GM10266 (cell line): ENCODE measurements at regions not wholly inside any gene's neighbourhood (a gene's known extent, or its start where the extent isn't known, plus 50 kb on each side); places are given as distances from the start of the nearest gene placed in this dataset.
"Not testable (repeated sequence)": the region's sequence is repeated elsewhere in the genome, so short reads cannot be mapped to it uniquely, and the experiment has no call there.

ENCODE experiments used
- DNase-seq: peaks from one replicate; pipeline ENCODE4 v3.0.0; 2012; ENCODE audit errors: extremely low spot score
- CTCF ChIP-seq: IDR thresholded peaks from 2 replicates; pipeline ENCODE4 v1.5.1; 2012; ENCODE audit warnings: mild to moderate bottlenecking, low read depth; ENCODE audit not compliant: control insufficient read depth, insufficient read depth; ENCODE audit errors: missing control alignments

- no peak for DNase-seq
- no peak for TF ChIP-seq CTCF
These were observed 52.0 kb upstream of the LRIG1 start for GRCh38 chr3:66552846-66553245.

- no peak for TF ChIP-seq CTCF
- no peak for DNase-seq
These were observed 52.8 kb upstream of the LRIG1 start for GRCh38 chr3:66553441-66554113.

DNA sequence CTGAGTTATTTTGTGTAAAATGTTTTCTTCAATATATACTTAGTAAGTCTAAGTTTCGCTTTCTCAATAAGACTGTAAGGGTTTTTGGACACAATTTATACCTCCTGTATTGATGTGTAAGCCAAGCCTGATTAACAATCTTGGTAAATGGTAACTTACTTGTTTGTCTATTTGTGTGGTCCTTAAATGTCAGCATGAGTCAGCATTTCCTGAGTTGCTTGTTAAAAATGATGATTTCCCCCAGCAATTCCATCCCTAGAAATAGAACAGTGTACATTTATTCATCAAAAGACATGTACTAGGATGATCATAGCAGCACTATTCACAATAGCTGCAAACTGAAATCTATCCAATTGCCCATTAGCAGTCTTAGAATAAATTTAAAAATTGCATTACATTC, 53.4 kb upstream of the LRIG1 start:
- DNase-seq: no peak

DNA sequence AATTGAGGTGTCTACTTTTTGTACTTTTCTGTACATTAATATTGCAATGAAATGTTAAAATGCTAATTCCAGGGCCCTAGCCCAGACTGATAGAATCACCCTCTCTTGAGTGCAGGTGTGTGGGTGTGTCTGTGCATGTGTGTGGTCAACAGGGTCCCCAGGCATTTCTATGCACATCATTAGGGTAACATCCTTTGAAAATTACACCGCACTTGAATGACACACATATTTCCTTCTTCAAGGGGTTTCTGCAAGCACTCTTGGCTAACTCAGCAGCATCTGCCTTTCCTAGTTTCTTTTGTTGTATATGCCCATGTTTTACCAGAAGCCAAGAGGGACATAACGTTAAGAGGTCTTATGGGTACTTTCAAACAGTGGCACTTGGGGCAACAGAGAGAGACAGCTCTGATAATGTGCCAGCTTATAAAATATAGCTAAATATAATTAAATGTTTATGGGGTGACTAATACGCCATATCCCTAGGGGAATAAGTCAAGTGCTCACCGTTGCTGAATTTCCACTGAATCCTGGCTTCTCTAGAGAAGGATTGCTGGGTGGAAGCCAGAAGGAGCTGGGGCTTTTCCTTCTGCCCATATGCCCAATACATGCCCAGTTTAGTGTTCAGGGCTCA, 54.5 kb upstream of the LRIG1 start:
- no peak for TF ChIP-seq CTCF
- DNase-seq: no peak

More for the DNA sequence above, 53.4 kb upstream of the LRIG1 start:
- TF ChIP-seq CTCF: no peak

DNA sequence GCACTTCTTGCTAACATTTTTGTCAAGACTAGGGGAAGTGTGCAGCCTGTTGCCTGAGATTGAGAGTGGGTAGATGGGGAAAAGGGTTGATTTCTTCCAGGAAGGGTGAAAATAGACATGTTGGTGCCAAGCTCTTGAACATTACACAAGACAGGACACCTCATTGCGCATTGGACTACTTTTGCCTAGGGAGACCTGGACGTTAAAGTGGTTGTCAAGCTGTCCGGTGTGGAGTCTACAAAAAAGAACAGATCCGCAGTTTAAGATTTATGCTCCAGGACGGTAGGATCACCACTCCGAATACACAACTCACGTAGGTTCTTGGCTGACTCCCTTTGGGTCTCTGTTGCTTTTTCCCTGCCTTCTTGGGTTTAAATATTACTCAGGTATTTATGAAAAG, 56.3 kb upstream of the LRIG1 start:
- TF ChIP-seq CTCF: no peak
- no peak for DNase-seq

DNA sequence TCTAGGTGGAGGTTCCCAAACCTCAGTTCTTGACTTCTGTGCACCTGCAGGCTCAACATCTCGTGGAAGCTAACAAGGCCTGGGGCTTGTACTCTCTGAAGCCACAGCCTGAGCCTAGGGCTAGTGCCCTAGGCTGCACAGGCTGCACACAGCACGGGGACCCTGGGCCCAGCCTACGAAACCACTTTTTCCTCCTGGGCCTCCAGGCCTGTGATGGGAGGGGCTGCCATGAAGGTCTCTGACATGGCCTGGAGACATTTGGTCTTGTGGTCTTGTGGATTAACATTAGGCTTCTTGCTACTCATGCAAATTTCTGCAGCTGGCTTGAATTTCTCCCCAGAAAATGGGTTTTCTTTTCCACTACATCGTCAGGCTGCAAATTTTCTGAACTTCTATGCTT, 59.1 kb upstream of the LRIG1 start:
- not testable (repeated sequence) for DNase-seq

DNA sequence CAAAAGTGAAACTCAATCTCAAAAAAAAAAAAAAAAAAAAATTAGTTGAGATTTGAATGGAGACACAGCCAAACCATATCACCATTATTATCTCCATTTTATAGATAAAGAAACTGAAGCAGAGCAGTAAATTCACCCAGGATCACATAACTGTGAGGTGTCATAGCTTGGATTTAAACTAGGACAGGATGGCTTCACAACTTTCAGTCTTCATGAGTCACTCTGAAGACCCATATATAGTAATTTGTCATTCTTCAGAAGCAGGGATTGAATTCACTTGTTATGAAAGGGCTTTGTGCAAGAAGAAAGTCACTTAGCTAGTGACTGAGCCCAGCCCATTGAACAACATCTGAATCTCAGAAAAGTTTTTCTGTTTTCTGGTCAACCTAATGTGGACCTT, 60.5 kb upstream of the LRIG1 start:
- DNase-seq: no peak
- no peak for TF ChIP-seq CTCF
